Endothelial cell (in vitro differentiated cells): ENCODE measurements at regions not wholly inside any gene's neighbourhood (a gene's known extent, or its start where the extent isn't known, plus 50 kb on each side); places are given as distances from the start of the nearest gene placed in this dataset.

Source experiments
- DNase-seq: peaks from one replicate; pipeline ENCODE4 v3.0.0; 2021; ENCODE audit warnings: low spot score
- H3K27ac Mint-ChIP-seq: one replicate; pipeline ENCODE4 v1.8.0; 2021; ENCODE audit warnings: mixed read lengths, inconsistent platforms; ENCODE audit not compliant: unreplicated experiment
- H3K27me3 Mint-ChIP-seq: one replicate; pipeline ENCODE4 v1.8.0; 2021; ENCODE audit warnings: mild to moderate bottlenecking, moderate library complexity, mixed read lengths, inconsistent platforms; ENCODE audit not compliant: unreplicated experiment
- H3K36me3 Mint-ChIP-seq: one replicate; pipeline ENCODE4 v1.8.0; 2021; ENCODE audit warnings: mild to moderate bottlenecking, low read depth, mixed read lengths, inconsistent platforms; ENCODE audit not compliant: unreplicated experiment
- H3K4me1 Mint-ChIP-seq: one replicate; pipeline ENCODE4 v1.8.0; 2021; ENCODE audit warnings: mild to moderate bottlenecking, mixed read lengths, inconsistent platforms; ENCODE audit not compliant: unreplicated experiment
- H3K4me3 Mint-ChIP-seq: one replicate; pipeline ENCODE4 v1.8.0; 2021; ENCODE audit warnings: mild to moderate bottlenecking, mixed read lengths, inconsistent platforms; ENCODE audit not compliant: unreplicated experiment
- H3K9me3 Mint-ChIP-seq: one replicate; pipeline ENCODE4 v1.8.0; 2021; ENCODE audit warnings: mixed read lengths, inconsistent platforms; ENCODE audit not compliant: unreplicated experiment
- TF ChIP-seq, protein P1 (sequence below): fragments of 200-600 bp; sonication (generic); IDR thresholded peaks from one replicate; pipeline ENCODE4 v1.5.0; 2021; ENCODE audit warnings: antibody characterized with exemption; ENCODE audit not compliant: unreplicated experiment

GRCh38 chr5:51892680-51893079 is 509.4 kb downstream of the ISL1 start:
- no peaks in the 10 kb centered on the region for H3K4me1 Mint-ChIP-seq
- no peaks in the 10 kb centered on the region for H3K9me3 Mint-ChIP-seq
- no peak for DNase-seq
- TF ChIP-seq, protein P1, sequence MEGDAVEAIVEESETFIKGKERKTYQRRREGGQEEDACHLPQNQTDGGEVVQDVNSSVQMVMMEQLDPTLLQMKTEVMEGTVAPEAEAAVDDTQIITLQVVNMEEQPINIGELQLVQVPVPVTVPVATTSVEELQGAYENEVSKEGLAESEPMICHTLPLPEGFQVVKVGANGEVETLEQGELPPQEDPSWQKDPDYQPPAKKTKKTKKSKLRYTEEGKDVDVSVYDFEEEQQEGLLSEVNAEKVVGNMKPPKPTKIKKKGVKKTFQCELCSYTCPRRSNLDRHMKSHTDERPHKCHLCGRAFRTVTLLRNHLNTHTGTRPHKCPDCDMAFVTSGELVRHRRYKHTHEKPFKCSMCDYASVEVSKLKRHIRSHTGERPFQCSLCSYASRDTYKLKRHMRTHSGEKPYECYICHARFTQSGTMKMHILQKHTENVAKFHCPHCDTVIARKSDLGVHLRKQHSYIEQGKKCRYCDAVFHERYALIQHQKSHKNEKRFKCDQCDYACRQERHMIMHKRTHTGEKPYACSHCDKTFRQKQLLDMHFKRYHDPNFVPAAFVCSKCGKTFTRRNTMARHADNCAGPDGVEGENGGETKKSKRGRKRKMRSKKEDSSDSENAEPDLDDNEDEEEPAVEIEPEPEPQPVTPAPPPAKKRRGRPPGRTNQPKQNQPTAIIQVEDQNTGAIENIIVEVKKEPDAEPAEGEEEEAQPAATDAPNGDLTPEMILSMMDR: no peak
- no peak overlapping the region for H3K4me3 Mint-ChIP-seq
- no peaks in the 10 kb centered on the region for H3K36me3 Mint-ChIP-seq
- H3K27ac Mint-ChIP-seq: no peak overlapping the region
- H3K27me3 Mint-ChIP-seq: peaks cover 1% of the 10 kb centered on the region

- H3K4me3 Mint-ChIP-seq: no peak overlapping the region
- no peak for DNase-seq
- no peaks in the 10 kb centered on the region for H3K9me3 Mint-ChIP-seq
- TF ChIP-seq, protein P1: no peak
- no peaks in the 10 kb centered on the region for H3K36me3 Mint-ChIP-seq
- no peak overlapping the region for H3K27ac Mint-ChIP-seq
- H3K27me3 Mint-ChIP-seq: peaks cover 1% of the 10 kb centered on the region
- H3K4me1 Mint-ChIP-seq: no peaks in the 10 kb centered on the region
Observed at GRCh38 chr5:51895834-51896233, 512.6 kb downstream of the ISL1 start.

GRCh38 chr5:51902512-51902911 is 519.3 kb downstream of the ISL1 start:
- Mint-ChIP-seq H3K27me3 (peaks cover 2% of the 10 kb centered on the region), H3K36me3 (no peaks in the 10 kb centered on the region), H3K4me1 (peaks cover 19% of the 10 kb centered on the region), H3K9me3 (no peaks in the 10 kb centered on the region), H3K4me3 (no peak overlapping the region), H3K27ac (no peak overlapping the region)
- no peak for DNase-seq
- TF ChIP-seq, protein P1: no peak

- Mint-ChIP-seq H3K4me3 (no peak overlapping the region), H3K27me3 (peaks cover 2% of the 10 kb centered on the region), H3K27ac (no peak overlapping the region), H3K4me1 (peaks cover 19% of the 10 kb centered on the region), H3K36me3 (no peaks in the 10 kb centered on the region), H3K9me3 (no peaks in the 10 kb centered on the region)
- TF ChIP-seq, protein P1: no peak
- no peak for DNase-seq
Observed at GRCh38 chr5:51908215-51908614, 525.0 kb downstream of the ISL1 start.

GRCh38 chr5:51944500-51945125 is 561.4 kb downstream of the ISL1 start:
- no peak overlapping the region for H3K4me3 Mint-ChIP-seq
- H3K27me3 Mint-ChIP-seq: peaks cover 2% of the 10 kb centered on the region
- no peak overlapping the region for H3K27ac Mint-ChIP-seq
- H3K9me3 Mint-ChIP-seq: peaks cover 13% of the 10 kb centered on the region
- no peak for DNase-seq
- H3K36me3 Mint-ChIP-seq: peaks cover 18% of the 10 kb centered on the region
- TF ChIP-seq, protein P1: no peak
- no peaks in the 10 kb centered on the region for H3K4me1 Mint-ChIP-seq
